GM12891 (cell line): ENCODE measurements at regions not wholly inside any gene's neighbourhood (a gene's known extent, or its start where the extent isn't known, plus 50 kb on each side); places are given as distances from the start of the nearest gene placed in this dataset.

Experiments
- POLR2A ChIP-seq: IDR thresholded peaks from 2 replicates; pipeline ENCODE4 v1.6.1; 2011; ENCODE audit warnings: low read depth, low read length, control low read depth
- POLR2AphosphoS5 ChIP-seq: IDR thresholded peaks from 2 replicates; pipeline ENCODE4 v1.6.1; 2011; ENCODE audit warnings: low read depth, low read length, control low read depth
- TAF1 ChIP-seq: IDR thresholded peaks from 2 replicates; pipeline ENCODE4 v1.6.1; 2011; ENCODE audit warnings: low read depth, low read length, control low read depth

DNA sequence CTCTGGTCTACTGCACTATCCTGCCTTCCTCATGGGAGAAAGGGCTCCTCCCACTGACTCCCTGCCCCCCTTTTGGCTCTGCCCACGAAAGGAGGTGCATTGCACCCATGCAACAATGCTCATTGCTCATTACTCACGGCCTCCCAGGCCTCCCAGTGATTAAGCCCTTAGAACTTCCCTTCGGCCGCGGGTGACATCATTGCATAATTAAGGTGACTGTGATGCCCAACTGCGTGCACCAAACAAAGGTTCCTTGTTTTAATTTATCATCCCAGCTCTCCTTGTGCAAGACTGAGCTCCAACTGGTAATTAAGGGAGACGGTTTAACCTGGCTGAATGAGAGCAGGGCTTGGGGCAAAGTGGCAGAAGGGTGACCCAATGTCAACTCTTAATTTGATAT, 180.4 kb downstream of the GAS1 start:
- TF ChIP-seq POLR2A (no peak), POLR2AphosphoS5 (no peak), TAF1 (no peak)
